ENCODE measurements at regions not wholly inside any gene's neighbourhood (a gene's known extent, or its start where the extent isn't known, plus 50 kb on each side); places are given as distances from the start of the nearest gene placed in this dataset.

GRCh38 chr13:40146611-40147117, 491.2 kb downstream of the COG6 start:
- Histone ChIP-seq H3K36me3 (ENCODE audit: insufficient read depth) (no peaks in the 10 kb centered on the region), H3K9me2 (ENCODE audit: insufficient read depth) (0 out of 2 replicates have a peak, but pooled peaks cover 6% of the 10 kb centered on the region), H3F3A (replicated peaks; ENCODE audit: low read depth) (no peaks in the 10 kb centered on the region), H3K4me1 (ENCODE audit: insufficient read depth) (no peaks in the 10 kb centered on the region), H2AFZ (no peak overlapping the region), H3K27ac (ENCODE audit: low read depth) (no peak overlapping the region), H3K79me2 (replicated peaks; ENCODE audit: insufficient read depth) (no peaks in the 10 kb centered on the region), H3K27me3 (ENCODE audit: insufficient read depth) (no peaks in the 10 kb centered on the region), H3K4me3 (no peak overlapping the region), H4K20me1 (replicated peaks; ENCODE audit: insufficient read depth) (no peaks in the 10 kb centered on the region), H3K4me2 (no peak overlapping the region)
- Mint-ChIP-seq H3K36me3 (ENCODE audit: low read depth) (no peaks in the 10 kb centered on the region), H3K27me3 (ENCODE audit: insufficient read depth, low read depth, poor library complexity) (peaks cover 4% of the 10 kb centered on the region), H3K9me3 (no peaks in the 10 kb centered on the region; the same call in 2 of the 3 replicates), H3K27ac (no peak overlapping the region), H3K4me3 (no peak overlapping the region), H3K4me1 (peaks cover 13% of the 10 kb centered on the region)
- no peak for ATAC-seq
- TF ChIP-seq REST (IDR thresholded peaks at IDR 0.05; ENCODE audit: unreplicated experiment) = no peak
- TF ChIP-seq JUNB (IDR thresholded peaks at IDR 0.05; ENCODE audit: unreplicated experiment) = no peak
- no peak for TF ChIP-seq ZNF331 (CRISPR knock-in tag; IDR thresholded peaks at IDR 0.05; ENCODE audit: low read depth)
- no peak for TF ChIP-seq STAT1 (IDR thresholded peaks at IDR 0.05; ENCODE audit: unreplicated experiment)
- TF ChIP-seq CTCF (conservative IDR thresholded peaks at IDR 0.05; ENCODE audit: low read depth in 2 of 2) = no peak
- TF ChIP-seq ZNF462 (CRISPR knock-in tag; IDR thresholded peaks at IDR 0.05) = no peak
- no peak for TF ChIP-seq EZH2 (IDR thresholded peaks at IDR 0.05; ENCODE audit: low read depth, unreplicated experiment)
- TF ChIP-seq ETS1 (IDR thresholded peaks at IDR 0.05) = no peak
- no peak for TF ChIP-seq NANOG (IDR thresholded peaks at IDR 0.05; ENCODE audit: borderline replicate concordance)
- no peak for TF ChIP-seq POLR2AphosphoS5 (IDR thresholded peaks at IDR 0.05; ENCODE audit: low read depth)
- no peak for TF ChIP-seq EZH2phosphoT487 (IDR thresholded peaks at IDR 0.05; ENCODE audit: unreplicated experiment)
- no peak for TF ChIP-seq ZNF114 (CRISPR knock-in tag; IDR thresholded peaks at IDR 0.05)
- TF ChIP-seq CREB1 (CRISPR knock-in tag; IDR thresholded peaks at IDR 0.05; ENCODE audit: low read depth) = no peak
- DNase-seq (ENCODE audit: low spot score) = no peak

Data from GM23338 (cell line).